Embryonic facial prominence (tissue), 1 donor: ENCODE measurements at regions not wholly inside any gene's neighbourhood (a gene's known extent, or its start where the extent isn't known, plus 50 kb on each side); places are given as distances from the start of the nearest gene placed in this dataset.
"Not testable (repeated sequence)": the region's sequence is repeated elsewhere in the genome, so short reads cannot be mapped to it uniquely, and the experiment has no call there.

Experiments used
- DNase-seq: peaks from one replicate; pipeline ENCODE4 v3.0.0-alpha.2; 2016; ENCODE audit errors: extremely low spot score

DNA sequence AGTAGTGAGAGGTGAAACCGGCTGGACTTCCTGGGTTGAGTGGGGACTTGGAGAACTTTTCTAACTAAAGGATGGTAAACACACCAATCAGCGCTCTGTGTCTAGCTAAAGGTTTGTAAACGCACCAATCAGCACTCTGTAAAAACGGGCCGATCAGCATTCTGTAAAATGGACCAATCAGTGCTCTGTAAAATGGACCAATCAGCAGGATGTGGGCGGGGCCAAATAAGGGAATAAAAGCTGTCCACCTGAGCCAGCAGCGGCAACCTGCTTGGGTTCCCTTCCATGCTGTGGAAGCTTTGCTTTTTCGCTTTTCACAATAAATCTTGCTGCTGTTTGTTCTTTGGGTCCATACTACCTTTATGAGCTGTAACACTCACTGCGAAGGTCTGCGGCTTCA lies 621.2 kb downstream of the JRKL start:
- not testable (repeated sequence) for DNase-seq

DNA sequence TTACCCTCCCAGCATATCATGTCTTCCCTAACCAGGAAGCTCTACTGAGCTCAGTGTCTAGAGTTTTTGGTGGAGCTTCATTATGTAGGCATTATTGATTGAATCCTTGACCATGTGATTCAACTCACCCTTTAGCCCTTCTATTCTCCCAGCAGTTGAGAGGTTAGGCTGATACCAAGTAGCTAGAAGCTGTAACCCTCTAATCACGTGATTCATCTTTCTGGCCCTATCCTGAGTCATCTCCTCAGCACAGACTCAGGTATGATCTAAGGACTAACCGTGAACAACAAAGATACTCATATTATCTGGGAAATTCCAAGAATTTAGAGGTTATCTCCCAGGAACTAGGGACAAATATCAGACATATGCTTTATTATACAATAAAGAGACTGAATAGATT lies 625.5 kb downstream of the JRKL start:
- DNase-seq: no peak

DNA sequence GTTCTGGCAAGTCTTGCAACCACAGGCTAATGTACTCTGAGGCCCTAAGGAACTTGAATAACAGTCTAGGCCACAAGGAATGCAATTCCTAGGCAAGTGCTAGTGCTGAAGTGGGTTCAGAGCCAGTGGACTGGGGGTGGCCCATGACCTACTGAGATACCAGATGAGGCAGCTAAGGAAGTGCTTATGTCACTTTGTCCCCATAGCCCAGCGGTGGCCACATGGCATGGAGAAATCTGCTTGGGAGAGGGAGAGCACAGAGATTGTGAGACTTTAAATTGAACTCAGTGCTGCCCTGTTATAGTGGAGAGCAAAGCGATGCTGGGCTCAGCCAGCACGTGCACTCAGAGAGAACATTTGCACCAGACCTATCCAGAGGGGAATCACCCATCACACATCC lies 629.5 kb downstream of the JRKL start:
- DNase-seq: no peak

GRCh38 chr11:97019754-97020153 lies 629.9 kb downstream of the JRKL start:
- DNase-seq: no peak

DNA sequence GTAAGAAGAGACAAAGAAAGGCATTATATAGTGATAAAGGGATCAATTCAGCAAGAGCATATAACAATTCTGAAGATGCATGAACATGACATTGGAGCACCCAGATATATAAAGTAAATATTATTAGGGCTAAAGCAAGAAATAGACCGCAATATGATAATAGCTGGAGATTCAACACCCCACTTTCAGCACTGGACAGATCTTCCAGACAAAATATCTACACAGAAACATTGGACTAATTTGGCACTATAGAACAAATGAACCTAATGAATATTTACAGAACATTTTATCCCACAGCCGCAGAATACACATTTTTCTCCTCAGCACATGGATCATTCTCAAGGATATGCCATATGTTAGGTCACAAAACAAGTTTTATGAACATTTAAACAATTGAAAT lies 633.1 kb downstream of the JRKL start:
- DNase-seq: no peak

- DNase-seq: no peak
These were observed 639.1 kb downstream of the JRKL start for GRCh38 chr11:97028836-97029406.

DNA sequence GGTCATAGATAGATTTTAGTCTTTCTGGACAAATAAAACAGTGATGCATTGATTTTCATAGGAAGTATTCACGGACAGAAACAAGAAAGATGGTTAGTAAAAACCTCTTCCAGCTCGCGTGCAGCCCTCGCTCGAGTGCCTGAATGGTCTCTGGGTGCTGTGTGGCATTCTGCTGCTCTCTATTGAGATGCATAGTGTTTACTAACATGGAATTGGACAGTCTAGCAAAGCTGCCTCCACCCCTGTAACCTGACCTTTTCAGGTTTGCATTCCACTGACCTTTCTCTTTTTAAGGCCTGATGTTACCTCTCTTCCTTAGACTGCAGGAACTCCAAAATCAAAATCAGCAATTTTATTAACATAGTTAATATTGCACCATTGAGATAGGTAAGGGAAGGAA lies 643.4 kb downstream of the JRKL start:
- no peak for DNase-seq

- DNase-seq: no peak
These were observed 658.7 kb downstream of the JRKL start for GRCh38 chr11:97048481-97048880.

DNA sequence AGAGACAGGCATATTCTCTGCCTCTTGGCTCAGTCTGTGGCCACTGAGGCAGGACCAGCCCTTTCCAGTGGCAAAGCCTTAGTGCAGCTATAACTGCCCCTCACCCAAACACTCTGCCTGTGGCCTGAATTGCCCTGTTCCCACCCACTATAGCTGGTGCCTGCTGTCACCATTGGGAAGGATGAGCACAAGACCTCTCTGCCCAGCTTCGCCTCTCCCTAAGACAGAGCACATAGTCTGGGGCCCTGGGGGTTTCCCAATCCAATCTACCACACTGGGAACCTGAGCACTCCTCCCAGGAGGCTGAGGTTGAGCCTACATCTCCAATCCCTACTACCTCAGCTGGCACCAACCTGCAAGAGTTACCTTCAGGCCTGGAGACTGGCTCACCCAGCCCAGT lies 670.4 kb downstream of the JRKL start:
- DNase-seq: no peak

DNA sequence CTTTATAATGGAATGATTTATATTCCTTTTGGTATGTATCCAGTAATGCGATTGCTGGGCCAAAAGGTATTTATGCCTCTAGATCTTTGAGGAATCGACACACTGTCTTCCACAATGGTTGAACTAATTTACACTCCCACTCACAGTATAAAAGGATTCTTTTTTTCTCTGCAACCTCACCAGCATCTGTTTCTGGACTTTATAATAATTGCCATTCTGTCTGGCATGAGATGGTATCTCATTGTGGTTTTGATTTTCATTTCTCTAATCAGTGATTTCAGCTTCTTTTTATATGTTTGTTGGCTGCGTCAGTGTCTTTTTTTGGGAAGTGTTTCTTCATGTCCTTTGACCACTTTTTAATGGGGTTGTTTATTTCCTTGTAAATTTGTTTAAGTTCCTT lies 679.3 kb downstream of the JRKL start:
- DNase-seq: no peak

DNA sequence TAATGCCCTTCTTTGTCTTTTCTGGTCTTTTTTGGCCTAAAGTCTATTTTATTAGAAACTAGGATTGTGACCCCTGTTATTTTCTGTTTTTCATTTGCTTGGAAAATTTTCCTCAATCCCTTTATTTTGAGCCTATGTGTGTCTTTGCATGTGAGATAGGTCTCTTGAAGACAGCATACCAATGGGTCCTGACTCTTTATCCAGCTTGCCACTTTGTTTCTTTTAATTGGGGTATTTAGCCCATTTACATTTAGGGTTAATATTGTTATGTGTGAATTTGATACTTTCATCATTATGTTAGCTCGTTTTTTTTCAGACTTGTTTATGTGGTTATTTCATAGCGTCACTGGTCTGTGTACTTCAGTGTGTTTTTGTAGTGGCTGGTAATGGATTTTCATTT lies 682.6 kb downstream of the JRKL start:
- no peak for DNase-seq

GRCh38 chr11:97076666-97077065 lies 686.9 kb downstream of the JRKL start:
- not testable (repeated sequence) for DNase-seq

DNA sequence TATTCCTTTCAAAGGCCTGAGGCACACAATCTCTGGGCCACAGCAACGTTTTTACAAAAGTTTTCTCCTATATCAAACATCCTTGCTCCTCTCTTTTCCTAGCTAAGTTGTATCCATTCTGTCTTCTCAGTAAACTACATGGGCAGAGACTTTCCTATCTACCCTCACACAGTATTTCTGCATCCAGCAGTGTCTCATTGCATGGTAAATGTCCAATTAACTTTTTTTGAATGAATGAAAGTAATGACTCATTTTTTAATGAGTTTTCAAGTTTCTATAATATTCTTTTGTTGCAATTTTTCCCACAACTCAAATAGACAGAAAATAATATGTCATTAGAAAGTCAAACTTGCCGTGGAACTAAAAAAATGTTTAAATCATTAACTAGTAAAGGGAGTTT lies 688.6 kb downstream of the JRKL start:
- DNase-seq: no peak

GRCh38 chr11:97079244-97079643 lies 689.4 kb downstream of the JRKL start:
- no peak for DNase-seq

DNA sequence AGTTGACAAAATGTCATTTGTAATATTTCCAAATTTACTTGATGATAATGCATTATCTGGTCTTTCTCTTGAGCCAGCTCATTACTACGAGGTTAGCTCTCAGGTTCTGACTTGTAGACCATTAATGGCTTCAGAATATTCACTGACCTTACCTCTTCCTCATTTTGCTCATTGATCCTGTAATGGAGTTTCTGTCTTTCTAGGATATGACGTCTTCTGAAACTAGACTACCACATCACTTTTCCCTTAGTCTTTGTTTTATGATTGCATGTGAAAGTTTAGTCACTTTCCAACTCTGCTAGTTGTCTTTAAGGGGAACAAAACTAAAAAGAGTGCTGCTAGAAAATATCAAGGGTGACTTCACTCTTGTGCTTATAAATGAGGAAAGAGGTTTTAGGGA lies 697.6 kb downstream of the JRKL start:
- no peak for DNase-seq

- DNase-seq: no peak
These were observed 703.0 kb downstream of the JRKL start for GRCh38 chr11:97092823-97093222.

DNA sequence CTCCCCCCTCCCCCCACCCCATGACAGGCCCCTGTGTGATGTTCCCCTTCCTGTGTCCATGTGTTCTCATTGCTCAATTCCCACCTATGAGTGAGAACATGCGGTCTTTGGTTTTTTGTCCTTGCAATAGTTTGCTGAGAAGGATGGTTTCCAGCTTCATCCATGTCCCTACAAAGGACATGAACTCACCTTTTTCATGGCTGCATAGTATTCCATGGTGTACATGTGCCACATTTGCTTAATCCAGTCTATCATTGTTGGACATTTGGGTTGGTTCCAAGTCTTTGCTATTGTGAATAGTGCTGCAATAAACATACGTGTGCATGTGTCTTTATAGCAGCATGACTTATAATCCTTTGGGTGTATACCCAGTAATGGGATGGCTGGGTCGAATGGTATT lies 712.4 kb downstream of the JRKL start:
- not testable (repeated sequence) for DNase-seq

DNA sequence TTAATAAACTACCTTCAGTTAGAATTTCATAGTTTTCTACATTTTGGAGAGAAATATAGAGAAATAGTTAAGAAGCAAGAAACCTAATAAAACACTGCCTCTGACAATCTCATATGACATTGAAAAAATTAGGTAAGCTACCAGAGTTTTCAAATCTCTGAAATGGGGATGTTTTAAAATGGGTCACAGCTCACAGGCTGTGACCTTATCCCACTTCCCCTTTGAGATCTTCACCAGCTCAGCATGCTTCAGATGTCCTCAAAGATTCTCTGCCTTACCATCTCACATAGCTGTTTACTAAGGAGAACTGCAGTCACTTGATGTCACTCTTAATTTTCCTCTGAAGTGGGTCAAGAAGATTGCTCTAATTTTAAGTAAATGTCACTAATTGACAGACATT lies 717.8 kb downstream of the JRKL start:
- no peak for DNase-seq

GRCh38 chr11:97109078-97109477 lies 719.3 kb downstream of the JRKL start:
- no peak for DNase-seq

DNA sequence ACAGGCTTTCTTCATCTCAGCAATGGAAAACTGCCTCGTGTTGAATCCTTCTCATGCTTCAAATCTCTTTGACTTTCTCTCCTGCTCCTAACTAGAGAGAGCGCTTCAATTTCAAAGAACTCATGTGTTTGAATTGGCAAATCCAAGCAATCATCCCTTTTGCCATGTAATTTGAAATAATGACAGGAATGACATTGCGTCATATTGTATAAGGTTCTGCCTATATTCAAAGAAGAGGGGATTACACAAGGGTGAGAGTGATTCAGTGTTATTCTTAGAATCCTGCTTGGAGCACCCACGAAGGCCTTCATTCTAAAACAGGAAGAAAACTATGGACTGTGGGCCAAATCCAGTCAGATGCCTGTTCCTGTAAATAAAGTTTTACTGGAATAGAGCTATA lies 720.6 kb downstream of the JRKL start:
- no peak for DNase-seq

GRCh38 chr11:97111559-97111958 lies 721.7 kb downstream of the JRKL start:
- DNase-seq: no peak

- DNase-seq: no peak
These were observed 728.9 kb downstream of the JRKL start for GRCh38 chr11:97118614-97119200.

DNA sequence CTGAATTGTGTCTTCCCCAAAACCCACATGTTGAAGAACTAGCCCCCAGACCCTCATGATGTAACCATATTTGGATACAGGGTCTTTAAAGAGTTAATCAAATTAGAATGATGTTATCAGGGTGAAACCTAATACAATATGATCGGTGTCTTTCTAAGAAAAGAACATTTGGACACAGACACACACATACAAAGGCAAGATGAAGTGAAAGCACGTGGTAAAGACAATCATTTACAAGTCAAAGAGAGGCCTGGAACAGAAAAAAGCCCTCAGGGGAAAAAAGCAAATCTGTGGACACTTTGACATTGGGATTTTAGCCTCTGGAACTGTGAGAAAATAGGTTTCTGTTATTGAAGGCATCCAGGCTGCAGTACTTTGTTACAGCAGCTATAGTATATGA lies 733.4 kb downstream of the JRKL start:
- no peak for DNase-seq

DNA sequence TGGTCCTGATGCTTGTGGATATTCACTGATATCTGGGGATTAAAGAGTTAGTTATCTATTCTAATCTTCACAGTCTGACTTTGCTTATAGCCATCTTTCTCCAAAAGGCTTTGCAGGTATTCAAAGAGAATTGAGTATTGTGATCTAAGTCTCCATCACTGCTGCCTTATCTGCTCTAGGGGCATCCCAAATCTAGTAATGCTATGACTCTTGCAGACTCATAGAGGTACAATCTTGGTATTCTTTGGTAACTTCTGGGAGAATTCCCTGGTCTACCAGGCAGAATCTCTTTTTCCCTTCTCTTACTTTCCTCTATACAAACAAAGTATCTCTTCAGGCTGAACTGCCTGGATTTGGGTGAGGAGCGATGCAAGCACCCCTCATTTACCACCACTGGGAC lies 746.3 kb downstream of the JRKL start:
- DNase-seq: no peak
